HepG2 (cell line): ENCODE measurements at regions not wholly inside any gene's neighbourhood (a gene's known extent, or its start where the extent isn't known, plus 50 kb on each side); places are given as distances from the start of the nearest gene placed in this dataset.

Experiments used
- ATAC-seq: fragments of 200-7000 bp; cut with Tn5 transposase; 3 replicates; pipeline ENCODE4 v1.9.1; 2020; ENCODE audit warnings: mild to moderate bottlenecking, moderate library complexity
- BruUV-seq: library from RNA; stranded (reverse); fragments of 400-500 nt; replicated peaks from 2 replicates; lab custom pipeline; 2021; lab: Mats Ljungman, UMichigan
- CTCF ChIA-PET: fragments of 300-600 bp; formaldehyde crosslinking; extraction: SDS; loops from one replicate; lab custom pipeline; 2021; ENCODE audit warnings: low total read pairs, inconsistent platforms, low intra/inter-chr PET ratio; lab: Yijun Ruan, JAX
- POLR2A ChIA-PET: fragments of 350-600 bp; sonication (Branson Sonifier 250); formaldehyde crosslinking; loops from one replicate; lab custom pipeline; 2020; ENCODE audit warnings: antibody characterized with exemption, inconsistent platforms; lab: Yijun Ruan, JAX
- DNase-seq: peaks from one replicate; pipeline ENCODE4 v3.0.0-alpha.2; 2015; ENCODE audit warnings: low spot score
- FAIRE-seq: peaks from 3 replicates; lab custom pipeline; 2011; peaks lifted over from hg19 to GRCh38; lab: Jason Lieb, UNC
- H2AFZ ChIP-seq: one replicate; pipeline ENCODE4 v1.6.1; 2011; ENCODE audit warnings: low read length, inconsistent platforms
- H3K27ac ChIP-seq: fragments of 300-600 bp; 3 replicates; pipeline ENCODE4 v1.8.0; 2011; ENCODE audit warnings: mixed run types, mild to moderate bottlenecking, mixed read lengths, low read length, inconsistent platforms; ENCODE audit not compliant: insufficient read depth; ENCODE audit errors: extremely low read length
- H3K27me3 ChIP-seq, 2 experiments: fragments of 200-600 bp in 1 of 2; 2 replicates in 1 of 2; 3 replicates in 1 of 2; pipeline versions ENCODE4 v1.6.0 to v1.8.0; 2011; ENCODE audit warnings: low read length in 2 of 2, mild to moderate bottlenecking in 2 of 2, moderate library complexity in 2 of 2, inconsistent platforms in 1 of 2; ENCODE audit not compliant: insufficient read depth in 2 of 2, control insufficient read depth in 1 of 2
- H3K36me3 ChIP-seq, 2 experiments: fragments of 200-600 bp in 1 of 2; replicated peaks in 1 of 2; 2 replicates in 1 of 2; 3 replicates in 1 of 2; pipeline versions ENCODE4 v1.5.1 to v1.8.0; 2011; ENCODE audit warnings: low read length in 2 of 2, inconsistent platforms in 1 of 2; ENCODE audit not compliant: insufficient read depth in 2 of 2, control insufficient read depth in 1 of 2
- H3K4me1 ChIP-seq: 2 replicates; pipeline ENCODE4 v1.5.1; 2012; ENCODE audit warnings: low read length, inconsistent platforms; ENCODE audit not compliant: insufficient read depth
- H3K4me2 ChIP-seq: 2 replicates; pipeline ENCODE4 v1.6.0; 2011; ENCODE audit warnings: low read depth, low read length, inconsistent platforms
- H3K4me3 ChIP-seq, 3 experiments: fragments of 200-600 bp in 1 of 3; sonication (generic), shearing (Covaris generic) in 1 of 3; replicated peaks in 1 of 3; 2 replicates each; pipeline ENCODE4 v1.5.1; 2011 to 2016; ENCODE audit warnings: low read length in 3 of 3, inconsistent platforms in 2 of 3, low read depth in 2 of 3, mild to moderate bottlenecking in 2 of 3, control low read depth in 1 of 3, mixed read lengths in 1 of 3; ENCODE audit not compliant: insufficient read depth in 1 of 3
- H3K79me2 ChIP-seq: one replicate; pipeline ENCODE4 v1.6.1; 2011; ENCODE audit warnings: low read length, inconsistent platforms; ENCODE audit not compliant: insufficient read depth
- H3K9ac ChIP-seq: 2 replicates; pipeline ENCODE4 v1.6.0; 2011; ENCODE audit warnings: mild to moderate bottlenecking, low read depth, low read length, inconsistent platforms; ENCODE audit not compliant: insufficient read depth
- H3K9me3 ChIP-seq: 2 replicates; pipeline ENCODE4 v1.5.1; 2012; ENCODE audit warnings: mild to moderate bottlenecking, low read length
- H4K20me1 ChIP-seq: 2 replicates; pipeline ENCODE4 v1.6.0; 2011; ENCODE audit warnings: inconsistent platforms, mild to moderate bottlenecking, low read length, moderate library complexity; ENCODE audit not compliant: insufficient read depth
- AGO2 ChIP-seq: fragments of 200-400 bp; formaldehyde crosslinking; optimal IDR thresholded peaks from 2 replicates; pipeline ENCODE3; 2017; ENCODE audit warnings: mild to moderate bottlenecking, low read depth, low read length, moderate library complexity
- KDM2A ChIP-seq: sonication (generic); formaldehyde crosslinking; IDR thresholded peaks from 2 replicates; pipeline ENCODE4 v1.4.0; 2020; ENCODE audit warnings: low read depth, missing genetic modification reagents, borderline replicate concordance
- MTA1 ChIP-seq: sonication (generic); formaldehyde crosslinking; IDR thresholded peaks from 2 replicates; pipeline ENCODE4 v1.4.0; 2020; ENCODE audit warnings: missing genetic modification reagents, mild to moderate bottlenecking, borderline replicate concordance
- ZNF10 ChIP-seq: sonication (generic); formaldehyde crosslinking; IDR thresholded peaks from 2 replicates; pipeline ENCODE4 v1.4.0; 2020; ENCODE audit warnings: mild to moderate bottlenecking, low read depth, missing genetic modification reagents, borderline replicate concordance
- ZNF3 ChIP-seq: IDR thresholded peaks from 2 replicates; pipeline ENCODE4 v1.7.0; 2017; ENCODE audit warnings: inconsistent platforms
- ZNF792 ChIP-seq: IDR thresholded peaks from 2 replicates; pipeline ENCODE4 v1.6.1; 2016
- ZNF83 ChIP-seq: sonication (generic); formaldehyde crosslinking; IDR thresholded peaks from 2 replicates; pipeline ENCODE4 v1.4.0; 2020; ENCODE audit warnings: missing genetic modification reagents, mild to moderate bottlenecking, borderline replicate concordance
- ZNF891 ChIP-seq: sonication (generic); formaldehyde crosslinking; IDR thresholded peaks from 2 replicates; pipeline ENCODE4 v1.5.0; 2020; ENCODE audit warnings: mild to moderate bottlenecking, missing genetic modification reagents
- WGBS: methylation state at CpG from one replicate; pipeline ENCODE4 v1.1.6; 2017; ENCODE audit warnings: low lambda C conversion rate; 5-methylcytosine and 5-hydroxymethylcytosine counted together
- in situ Hi-C: cut with HindIII; loops from 2 replicates; pipeline ENCODE4 v1.10.0; 2017; ENCODE audit warnings: low pct_unique_long_range_greater_than_20kb; ENCODE audit not compliant: extremely low pct_ligation_motif_present
- intact Hi-C: fragments of 100-400 bp; cut with micrococcal nuclease; formaldehyde crosslinking; loops from one replicate; pipeline ENCODE4 v1.10.0; 2022; ENCODE audit not compliant: unreplicated experiment

GRCh38 chr11:109140857-109141515 is 281.0 kb upstream of the C11orf87 start:
- no peak overlapping the region for H3K4me2 ChIP-seq
- H2AFZ ChIP-seq, result no peak overlapping the region
- no peaks in the 10 kb centered on the region for H3K9me3 ChIP-seq
- no peak for ATAC-seq
- no peak for TF ChIP-seq ZNF3
- no peak for TF ChIP-seq ZNF891
- no peak for TF ChIP-seq AGO2
- no peak for TF ChIP-seq ZNF83
- no peak for TF ChIP-seq MTA1
- TF ChIP-seq ZNF792, result no peak
- no peak for TF ChIP-seq ZNF10 (CRISPR knock-in tag)
- 11% methylated on average over 1 of the region's 3 CpGs for WGBS
- no peaks in the 10 kb centered on the region for H3K4me1 ChIP-seq
- H3K27ac ChIP-seq, result no peak overlapping the region
- H3K79me2 ChIP-seq, result no peaks in the 10 kb centered on the region
- ChIA-PET POLR2A (no interaction called here), CTCF (no interaction called here)
- H4K20me1 ChIP-seq, result no peaks in the 10 kb centered on the region
- DNase-seq, result no peak
- H3K27me3 ChIP-seq, result no peaks in the 10 kb centered on the region
- H3K4me3 ChIP-seq, result no peak overlapping the region
- no TSS peak for BruUV-seq
- H3K36me3 ChIP-seq, result no peaks in the 10 kb centered on the region
- in situ Hi-C loops (no loop called here), intact Hi-C loops (no loop called here)
- no peak for FAIRE-seq
- no peak overlapping the region for H3K9ac ChIP-seq

GRCh38 chr11:109145287-109145686 is 276.7 kb upstream of the C11orf87 start:
- H3K9me3 ChIP-seq, result no peaks in the 10 kb centered on the region
- no peak overlapping the region for H2AFZ ChIP-seq
- no peak overlapping the region for H3K9ac ChIP-seq
- FAIRE-seq (no peak), ATAC-seq (no peak), DNase-seq (no peak)
- H4K20me1 ChIP-seq, result no peaks in the 10 kb centered on the region
- H3K27ac ChIP-seq, result no peak overlapping the region
- TF ChIP-seq KDM2A (CRISPR knock-in tag), result no peak
- H3K79me2 ChIP-seq, result no peaks in the 10 kb centered on the region
- WGBS, result 35% methylated on average over 14 of the region's 14 CpGs
- in situ Hi-C loops, result no loop called here
- H3K36me3 ChIP-seq, result no peaks in the 10 kb centered on the region
- intact Hi-C loops, result no loop called here
- H3K4me1 ChIP-seq, result no peaks in the 10 kb centered on the region
- ChIA-PET CTCF (no interaction called here), POLR2A (no interaction called here)
- BruUV-seq, result no TSS peak
- no peak overlapping the region for H3K4me3 ChIP-seq
- H3K27me3 ChIP-seq, result no peaks in the 10 kb centered on the region
- no peak overlapping the region for H3K4me2 ChIP-seq
